Muscle layer of duodenum (tissue), 2 donors: ENCODE measurements at regions not wholly inside any gene's neighbourhood (a gene's known extent, or its start where the extent isn't known, plus 50 kb on each side); places are given as distances from the start of the nearest gene placed in this dataset.

Source experiments
- H3K27ac ChIP-seq: one replicate; pipeline ENCODE4 v1.7.0; 2013; ENCODE audit warnings: mild to moderate bottlenecking, low read length
- H3K27me3 ChIP-seq: one replicate; pipeline ENCODE4 v1.7.0; 2013; ENCODE audit warnings: low read depth, mild to moderate bottlenecking, control low read depth, low read length
- H3K36me3 ChIP-seq, 2 donors: one replicate each; pipeline ENCODE4 v1.7.0; 2013; ENCODE audit warnings: low read length in 2 of 2, control low read depth in 1 of 2, mild to moderate bottlenecking in 1 of 2; ENCODE audit not compliant: insufficient read depth in 2 of 2, control insufficient read depth in 1 of 2
- H3K4me1 ChIP-seq, 2 donors: one replicate each; pipeline ENCODE4 v1.7.0; 2013; ENCODE audit warnings: low read length in 2 of 2, mild to moderate bottlenecking in 2 of 2, control low read depth in 1 of 2, moderate library complexity in 1 of 2; ENCODE audit not compliant: insufficient read depth in 2 of 2, control insufficient read depth in 1 of 2
- H3K4me3 ChIP-seq, 2 donors: one replicate each; pipeline ENCODE4 v1.7.0; 2013; ENCODE audit warnings: low read length in 2 of 2, low read depth in 1 of 2, mild to moderate bottlenecking in 1 of 2
- H3K9me3 ChIP-seq, 2 donors: one replicate each; pipeline ENCODE4 v1.7.0; 2013; ENCODE audit warnings: low read length in 2 of 2, control low read depth in 1 of 2, mild to moderate bottlenecking in 1 of 2; ENCODE audit not compliant: control insufficient read depth in 1 of 2
- donor health status: healthy.

DNA sequence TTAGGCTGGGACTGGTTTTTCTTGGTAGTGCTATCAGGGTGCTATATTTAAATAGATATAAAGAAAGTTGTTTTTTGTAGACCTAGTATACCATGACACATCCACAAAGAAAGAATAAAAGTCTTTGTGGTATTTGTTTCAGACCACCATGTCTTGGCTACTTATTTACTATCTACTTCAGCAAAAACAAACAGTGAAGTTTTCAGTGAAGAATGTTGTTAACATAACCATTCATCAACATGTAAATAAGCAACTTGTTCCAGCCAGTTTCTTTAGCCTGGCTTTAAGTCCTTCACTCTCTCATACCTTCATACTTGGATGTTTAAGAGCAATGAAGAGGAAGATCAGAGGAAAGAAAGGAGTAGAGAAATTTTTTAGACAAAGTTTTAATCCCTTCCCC, 624.1 kb downstream of the CD109 start:
- no peaks in the 10 kb centered on the region for H3K4me1 ChIP-seq
- H3K9me3 ChIP-seq = no peaks in the 10 kb centered on the region
- no peak overlapping the region for H3K27ac ChIP-seq
- H3K4me3 ChIP-seq = no peak overlapping the region
- no peaks in the 10 kb centered on the region for H3K27me3 ChIP-seq
- no peaks in the 10 kb centered on the region for H3K36me3 ChIP-seq

DNA sequence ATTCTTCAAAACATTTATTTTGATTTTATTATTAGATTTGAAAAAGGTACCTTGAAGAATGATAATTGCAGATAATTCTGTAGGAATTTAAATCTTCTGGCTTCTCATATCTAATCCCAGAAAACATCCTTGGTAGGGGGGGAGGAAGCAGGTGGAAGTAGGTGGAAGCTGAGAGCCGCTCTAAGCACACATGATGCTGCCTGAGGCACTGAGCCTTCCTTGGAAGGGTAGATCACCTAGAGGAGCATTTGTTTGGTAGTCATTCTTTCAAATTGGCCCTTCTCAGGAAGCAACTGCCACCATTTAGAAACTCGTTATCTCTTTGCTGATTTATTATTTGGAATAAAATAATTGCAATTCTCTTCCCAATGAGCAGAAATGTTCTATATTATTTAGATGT, 623.3 kb downstream of the CD109 start:
- no peaks in the 10 kb centered on the region for H3K4me1 ChIP-seq
- no peak overlapping the region for H3K27ac ChIP-seq
- H3K9me3 ChIP-seq = no peaks in the 10 kb centered on the region
- no peak overlapping the region for H3K4me3 ChIP-seq
- no peaks in the 10 kb centered on the region for H3K36me3 ChIP-seq
- no peaks in the 10 kb centered on the region for H3K27me3 ChIP-seq

DNA sequence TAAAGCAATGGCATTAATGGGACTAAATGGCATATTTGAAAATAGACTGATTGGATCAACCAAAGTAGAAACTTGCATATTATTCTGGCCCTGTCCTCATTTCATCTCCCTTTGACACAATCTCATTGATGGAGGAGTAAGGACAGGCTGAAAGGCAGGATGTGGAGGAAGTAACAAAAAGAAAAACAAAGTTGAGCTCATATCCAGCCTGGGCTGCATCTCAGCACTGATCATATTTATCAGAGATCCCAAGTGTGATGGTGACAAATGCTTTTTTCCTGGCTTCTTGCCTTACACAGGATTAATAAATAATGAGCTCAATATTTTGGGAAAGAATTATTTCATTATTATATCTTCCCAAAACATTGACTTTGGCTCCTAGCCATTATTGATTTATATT, 622.7 kb downstream of the CD109 start:
- H3K36me3 ChIP-seq = no peaks in the 10 kb centered on the region
- no peaks in the 10 kb centered on the region for H3K27me3 ChIP-seq
- H3K4me1 ChIP-seq = no peaks in the 10 kb centered on the region
- H3K9me3 ChIP-seq = no peaks in the 10 kb centered on the region
- no peak overlapping the region for H3K4me3 ChIP-seq
- no peak overlapping the region for H3K27ac ChIP-seq

DNA sequence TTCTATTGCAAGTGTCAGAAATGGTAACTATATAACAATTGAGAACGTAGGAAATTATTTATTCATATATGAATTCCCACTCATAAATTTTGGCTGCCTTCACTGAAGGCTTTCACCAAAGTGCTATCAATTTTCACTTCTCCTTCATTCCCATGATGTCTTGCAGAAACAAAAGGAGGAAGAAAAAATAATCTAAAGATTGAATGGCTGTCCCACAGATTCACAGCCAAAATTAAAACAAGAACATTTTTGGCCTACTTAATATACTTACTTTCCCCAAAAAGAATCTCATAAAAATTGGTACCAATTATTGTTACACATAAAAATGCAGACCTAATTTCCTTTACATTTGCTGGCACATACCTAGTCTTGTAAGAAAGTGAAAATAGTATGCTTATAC, 616.1 kb downstream of the CD109 start:
- H3K27me3 ChIP-seq = no peaks in the 10 kb centered on the region
- no peaks in the 10 kb centered on the region for H3K9me3 ChIP-seq
- no peaks in the 10 kb centered on the region for H3K4me1 ChIP-seq
- H3K4me3 ChIP-seq = no peak overlapping the region
- no peak overlapping the region for H3K27ac ChIP-seq
- no peaks in the 10 kb centered on the region for H3K36me3 ChIP-seq

DNA sequence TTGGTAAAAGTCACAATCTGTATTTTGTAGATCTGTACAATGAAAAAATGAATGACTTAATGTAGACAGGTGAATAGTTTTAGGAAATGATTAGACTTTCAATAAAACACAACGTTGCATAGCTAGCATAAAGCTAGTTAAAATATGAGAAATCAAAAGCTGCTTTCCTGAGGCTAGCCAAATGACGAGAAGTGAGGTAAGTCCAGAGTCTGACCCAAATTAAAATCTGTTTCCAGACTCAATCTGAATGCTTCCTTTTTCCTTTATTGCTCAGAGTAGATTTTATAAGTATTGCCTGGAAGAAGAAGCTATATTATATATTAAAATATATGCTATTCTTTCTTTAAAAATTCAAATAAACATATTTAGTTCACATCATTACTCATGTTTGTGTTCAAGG, 615.4 kb downstream of the CD109 start:
- Histone ChIP-seq H3K27me3 (no peaks in the 10 kb centered on the region), H3K4me1 (no peaks in the 10 kb centered on the region), H3K36me3 (no peaks in the 10 kb centered on the region)

DNA sequence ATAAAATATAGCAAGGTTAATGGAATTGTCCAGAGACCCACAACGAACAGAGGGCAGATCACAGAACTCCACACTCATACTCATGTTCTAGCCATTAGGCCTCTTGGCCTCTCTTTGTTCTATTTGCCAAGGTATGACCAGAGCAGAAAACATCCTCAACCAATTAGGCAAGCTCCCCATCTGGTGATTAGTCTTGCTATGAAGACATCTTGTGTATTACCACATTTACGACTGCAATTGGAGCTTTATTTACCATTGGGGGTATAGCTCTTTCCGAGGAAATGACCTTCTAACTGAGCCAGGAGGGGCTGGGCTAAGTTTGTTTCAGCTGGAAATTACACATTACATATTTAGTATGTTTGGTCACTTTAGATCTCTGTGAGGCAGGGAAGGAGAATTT, 593.9 kb downstream of the CD109 start:
- Histone ChIP-seq H3K27ac (no peak overlapping the region), H3K4me3 (no peak overlapping the region), H3K36me3 (no peaks in the 10 kb centered on the region), H3K9me3 (peaks cover 0 to 4% of the 10 kb centered on the region in 2 donors), H3K4me1 (no peaks in the 10 kb centered on the region), H3K27me3 (no peaks in the 10 kb centered on the region)

More for the DNA sequence above, 615.4 kb downstream of the CD109 start:
- H3K27ac ChIP-seq = no peak overlapping the region
- H3K9me3 ChIP-seq = no peaks in the 10 kb centered on the region
- H3K4me3 ChIP-seq = no peak overlapping the region

DNA sequence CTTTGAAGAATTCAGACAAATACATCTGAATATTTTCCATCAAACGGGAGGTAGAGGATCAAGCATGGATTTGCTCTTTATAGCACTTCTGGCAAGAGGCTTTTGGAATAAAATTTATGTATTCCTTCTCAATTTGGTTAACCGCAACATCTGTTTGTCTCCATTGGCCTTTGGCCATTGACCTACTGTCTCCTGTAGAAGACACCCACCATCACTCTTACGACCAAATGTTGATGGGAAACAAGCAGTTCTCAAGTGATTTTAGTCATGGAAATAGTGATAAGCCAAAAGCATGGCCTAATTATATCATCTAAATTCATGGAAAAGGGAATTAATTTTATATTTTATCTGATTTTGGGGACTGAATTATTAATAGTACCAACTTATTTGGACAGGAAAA, 591.9 kb downstream of the CD109 start:
- Histone ChIP-seq H3K9me3 (peaks cover 0 to 2% of the 10 kb centered on the region in 2 donors), H3K27ac (no peak overlapping the region), H3K4me1 (no peaks in the 10 kb centered on the region), H3K4me3 (no peak overlapping the region), H3K36me3 (no peaks in the 10 kb centered on the region), H3K27me3 (no peaks in the 10 kb centered on the region)

DNA sequence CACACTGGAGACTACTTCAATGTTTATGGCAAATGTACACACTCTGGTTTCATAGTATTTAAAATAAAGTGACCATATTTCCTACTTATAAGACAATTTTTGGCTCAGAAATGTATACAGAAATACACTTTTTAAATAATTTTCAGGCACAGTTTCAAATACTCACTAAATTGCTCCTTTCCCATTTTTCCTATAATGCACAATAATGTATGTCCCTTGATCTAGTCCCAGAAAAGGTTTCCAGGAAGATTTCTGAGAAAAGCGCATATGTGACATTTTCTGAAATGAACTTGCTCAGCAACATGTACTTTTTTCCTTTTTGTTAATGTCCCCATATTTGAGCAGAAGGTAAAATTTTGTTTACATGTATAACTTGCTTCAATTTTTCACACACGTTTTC, 591.4 kb downstream of the CD109 start:
- no peaks in the 10 kb centered on the region for H3K9me3 ChIP-seq
- no peaks in the 10 kb centered on the region for H3K36me3 ChIP-seq
- no peaks in the 10 kb centered on the region for H3K27me3 ChIP-seq
- H3K4me3 ChIP-seq = no peak overlapping the region
- no peaks in the 10 kb centered on the region for H3K4me1 ChIP-seq
- H3K27ac ChIP-seq = no peak overlapping the region

DNA sequence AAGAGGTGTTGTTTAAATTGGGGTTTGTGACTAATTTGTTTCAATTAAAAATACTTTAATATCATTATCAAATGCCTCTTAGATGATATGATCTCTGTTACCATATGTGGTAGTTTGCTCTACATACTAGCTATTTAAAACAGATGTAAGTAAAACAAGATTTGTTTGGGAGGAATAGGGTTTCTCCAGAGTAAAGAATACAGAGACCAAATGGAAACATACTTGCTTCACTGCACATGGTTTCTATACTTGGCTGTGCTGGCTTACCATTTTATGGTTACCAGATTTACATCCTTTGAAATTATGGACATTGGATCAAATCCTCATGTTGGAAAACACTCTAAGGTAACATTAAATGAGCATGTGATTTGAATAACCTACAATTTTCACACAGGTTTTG, 588.3 kb downstream of the CD109 start:
- H3K9me3 ChIP-seq = no peaks in the 10 kb centered on the region
- H3K27me3 ChIP-seq = no peaks in the 10 kb centered on the region
- H3K36me3 ChIP-seq = no peaks in the 10 kb centered on the region
- no peaks in the 10 kb centered on the region for H3K4me1 ChIP-seq
- no peak overlapping the region for H3K4me3 ChIP-seq
- no peak overlapping the region for H3K27ac ChIP-seq

DNA sequence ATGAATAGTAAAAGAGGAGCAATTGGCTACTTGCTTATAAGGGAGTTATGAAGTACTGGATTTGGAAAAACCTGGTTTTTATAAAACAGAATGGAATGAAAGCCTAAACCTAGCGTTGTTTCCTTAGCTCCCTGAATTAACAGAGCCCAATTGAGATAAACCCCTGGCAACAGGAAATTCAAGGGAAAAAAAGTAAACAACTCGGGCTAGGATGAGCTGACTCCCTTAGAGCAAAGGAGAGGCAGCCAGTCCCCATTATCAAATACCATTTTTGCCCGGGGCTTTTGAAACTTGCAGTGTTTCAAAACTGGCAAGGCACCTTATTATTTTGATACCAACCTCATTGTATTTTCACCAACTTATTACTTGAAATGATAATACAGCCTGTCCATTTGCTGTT, 587.5 kb downstream of the CD109 start:
- Histone ChIP-seq H3K27ac (no peak overlapping the region), H3K4me3 (no peak overlapping the region), H3K4me1 (no peaks in the 10 kb centered on the region), H3K9me3 (no peaks in the 10 kb centered on the region), H3K36me3 (no peaks in the 10 kb centered on the region), H3K27me3 (no peaks in the 10 kb centered on the region)

DNA sequence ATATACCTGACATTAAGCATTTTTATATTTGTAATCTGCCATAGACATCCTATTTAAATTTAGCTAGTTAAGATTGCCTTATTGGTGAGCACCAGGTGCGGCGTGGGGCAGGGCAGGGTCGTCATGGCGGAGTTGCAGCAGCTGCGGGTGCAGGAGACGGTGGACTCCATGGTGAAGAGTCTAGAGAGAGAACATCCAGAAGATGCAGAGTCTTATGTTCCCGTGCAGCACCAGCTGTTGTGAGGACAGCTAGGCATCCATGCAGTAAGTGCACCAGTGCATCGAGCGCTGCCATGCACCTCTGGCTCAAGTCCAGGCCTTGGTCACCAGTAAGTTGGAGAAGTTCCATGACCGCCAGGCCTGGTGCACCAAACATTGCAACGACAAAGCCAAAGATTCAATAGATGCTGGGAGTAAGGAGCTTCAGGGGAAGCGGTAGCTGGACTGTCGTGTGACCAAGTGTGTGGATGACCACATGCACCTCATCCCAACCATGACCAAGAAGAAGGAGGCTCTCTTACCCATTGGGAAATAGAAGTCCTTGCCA, 586.2 kb downstream of the CD109 start:
- no peak overlapping the region for H3K27ac ChIP-seq
- H3K4me3 ChIP-seq = no peak overlapping the region
- peaks cover 0 to 8% of the 10 kb centered on the region in 2 donors for H3K4me1 ChIP-seq
- no peaks in the 10 kb centered on the region for H3K9me3 ChIP-seq
- no peaks in the 10 kb centered on the region for H3K36me3 ChIP-seq
- H3K27me3 ChIP-seq = no peaks in the 10 kb centered on the region

DNA sequence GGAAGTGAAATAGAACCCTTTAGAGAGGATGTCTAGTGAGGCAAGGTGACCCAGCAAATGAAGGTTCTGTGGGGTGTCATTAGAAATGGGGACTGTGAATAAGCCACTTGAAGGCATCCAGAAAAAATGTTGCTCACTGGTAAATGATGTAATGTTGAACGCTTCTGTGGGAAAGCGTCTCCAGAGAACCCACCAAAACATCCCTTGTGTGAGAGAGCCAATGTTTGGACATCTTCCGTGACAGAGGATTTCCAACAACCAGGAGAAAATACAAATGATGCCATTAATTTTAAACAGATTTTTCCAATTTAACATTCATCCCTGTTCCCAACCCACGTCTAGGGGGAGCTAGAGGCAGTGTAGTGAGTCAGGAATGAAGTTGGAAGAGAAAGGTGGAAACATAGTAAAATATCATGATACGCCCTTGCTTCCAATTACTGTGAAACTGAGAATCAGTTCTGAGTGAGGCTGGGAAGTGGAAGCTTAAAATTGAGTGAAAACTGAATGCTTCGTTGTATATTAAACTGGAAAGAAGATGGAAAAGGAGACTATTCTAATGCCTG, 584.2 kb downstream of the CD109 start:
- Histone ChIP-seq H3K4me3 (no peak overlapping the region), H3K36me3 (no peaks in the 10 kb centered on the region), H3K27me3 (no peaks in the 10 kb centered on the region), H3K4me1 (peaks cover 0 to 8% of the 10 kb centered on the region in 2 donors), H3K27ac (no peak overlapping the region), H3K9me3 (no peaks in the 10 kb centered on the region)
